ENCODE measurements at regions not wholly inside any gene's neighbourhood (a gene's known extent, or its start where the extent isn't known, plus 50 kb on each side); places are given as distances from the start of the nearest gene placed in this dataset.

- TF ChIP-seq CTCF (conservative IDR thresholded peaks at IDR 0.05; ENCODE audit: low read depth, low read length) (no peak), CEBPB (IDR thresholded peaks at IDR 0.05; ENCODE audit: low read depth, low read length) (no peak), USF2 (IDR thresholded peaks at IDR 0.05; ENCODE audit: low read depth, low read length) (no peak), SMC3 (IDR thresholded peaks at IDR 0.05; ENCODE audit: low read depth, low read length) (no peak), RAD21 (IDR thresholded peaks at IDR 0.05; ENCODE audit: low read length) (no peak), POLR2A (IDR thresholded peaks at IDR 0.05; ENCODE audit: low read depth, low read length) (no peak), MAZ (IDR thresholded peaks at IDR 0.05; ENCODE audit: borderline replicate concordance, low read depth, low read length) (no peak), FOS (IDR thresholded peaks at IDR 0.05; ENCODE audit: low read depth, low read length) (no peak), MAFK (IDR thresholded peaks at IDR 0.05; ENCODE audit: low read depth, low read length) (no peak), RFX5 (IDR thresholded peaks at IDR 0.05; ENCODE audit: low read depth, low read length) (no peak), RCOR1 (IDR thresholded peaks at IDR 0.05; ENCODE audit: insufficient replicate concordance, low read length) (no peak), BHLHE40 (IDR thresholded peaks at IDR 0.05; ENCODE audit: low read depth, low read length) (no peak), ELK1 (IDR thresholded peaks at IDR 0.05; ENCODE audit: borderline replicate concordance, low read depth, low read length) (no peak), CHD1 (IDR thresholded peaks at IDR 0.05; ENCODE audit: low read depth, low read length) (no peak)
These were observed 191.1 kb downstream of the TTLL7 start for GRCh38 chr1:83807821-83808220.
